SKM-1 treated with dmso at 0.1 percent for 144 hours (cell line): ENCODE measurements at regions not wholly inside any gene's neighbourhood (a gene's known extent, or its start where the extent isn't known, plus 50 kb on each side); places are given as distances from the start of the nearest gene placed in this dataset.

Experiments used
- DNase-seq: peaks from one replicate; lab custom pipeline; 2025; ENCODE audit not compliant: unreplicated experiment; lab: John Stamatoyannopoulos, UW

DNA sequence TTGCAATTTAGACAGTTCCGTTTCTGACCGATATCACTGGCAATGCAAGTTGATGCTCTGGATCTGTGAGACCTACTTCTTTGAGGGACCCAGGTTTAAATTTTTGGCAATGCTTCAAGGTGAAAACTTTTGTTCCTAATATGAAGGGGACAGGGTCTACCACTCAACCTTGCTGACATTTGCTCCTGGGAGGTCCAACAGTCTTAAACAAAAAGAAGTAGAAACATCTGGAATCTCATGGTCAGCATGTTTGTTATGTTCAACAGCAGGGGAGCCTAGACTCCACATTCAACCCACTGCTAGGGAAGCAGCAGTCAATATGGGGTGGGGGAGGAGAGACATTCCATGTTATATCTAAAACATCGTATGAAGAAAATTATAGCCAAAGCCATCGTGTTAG lies 196.4 kb downstream of the SIM1 start:
- DNase-seq: no peak

DNA sequence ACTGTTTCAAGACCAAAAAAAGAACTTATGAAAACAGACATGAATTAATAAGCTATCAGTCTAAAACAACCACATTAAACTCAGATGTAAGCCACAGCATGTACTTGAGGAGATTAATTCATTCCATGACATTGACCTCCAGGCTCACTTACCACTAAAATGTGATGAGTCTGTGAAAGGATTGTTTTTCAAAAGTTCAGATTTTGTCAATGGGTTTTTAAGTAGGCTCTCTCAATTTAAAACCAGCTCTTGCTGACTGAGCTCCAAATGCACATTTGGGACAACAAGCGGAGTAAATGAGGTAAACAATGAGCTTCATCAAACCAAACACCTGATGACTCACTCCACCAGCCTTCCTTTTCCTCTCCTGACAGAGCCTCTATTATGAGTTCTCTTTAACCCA lies 197.0 kb downstream of the SIM1 start:
- DNase-seq: no peak

DNA sequence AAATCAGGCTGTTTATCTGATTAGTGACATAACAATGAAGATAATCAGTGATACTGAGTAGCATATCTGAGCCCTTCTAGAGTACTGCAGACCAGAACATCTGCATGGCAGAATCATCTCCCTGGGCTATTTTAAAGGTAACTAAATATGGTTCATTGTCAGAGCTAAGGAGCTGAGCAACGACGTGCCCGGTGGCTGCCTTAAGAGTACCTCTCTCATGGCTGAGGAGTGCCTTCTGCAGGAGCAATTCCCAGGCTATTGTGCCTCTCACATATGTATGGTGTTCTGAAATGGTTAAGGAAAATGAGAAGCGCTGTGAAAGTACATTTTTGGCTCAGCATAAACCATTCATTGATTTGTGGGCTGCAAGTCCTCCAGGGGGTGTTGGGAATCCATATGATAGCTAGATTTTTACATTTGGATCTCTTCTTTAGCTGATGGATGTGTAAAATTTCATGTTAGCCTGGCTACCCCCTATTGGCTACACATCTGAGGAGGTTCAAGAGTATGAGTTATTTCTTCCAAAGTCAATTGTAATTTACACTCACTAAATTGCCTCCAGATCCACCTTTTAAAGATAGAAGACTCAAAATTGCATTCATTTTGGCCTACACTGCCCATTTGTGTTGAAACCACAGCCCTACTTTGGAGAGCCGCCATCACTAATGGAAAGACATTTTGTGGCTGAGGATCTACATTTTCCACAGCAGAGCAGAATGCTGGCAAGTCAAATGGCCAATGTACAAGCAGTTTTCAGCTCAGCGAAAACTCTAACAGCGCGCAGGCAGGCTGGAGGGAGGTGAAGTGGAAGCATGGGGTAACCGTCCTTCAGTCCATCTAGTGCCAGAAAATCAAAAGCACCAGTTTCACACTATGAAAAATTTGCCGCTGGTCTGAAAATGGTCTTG lies 198.0 kb downstream of the SIM1 start:
- DNase-seq: no peak

DNA sequence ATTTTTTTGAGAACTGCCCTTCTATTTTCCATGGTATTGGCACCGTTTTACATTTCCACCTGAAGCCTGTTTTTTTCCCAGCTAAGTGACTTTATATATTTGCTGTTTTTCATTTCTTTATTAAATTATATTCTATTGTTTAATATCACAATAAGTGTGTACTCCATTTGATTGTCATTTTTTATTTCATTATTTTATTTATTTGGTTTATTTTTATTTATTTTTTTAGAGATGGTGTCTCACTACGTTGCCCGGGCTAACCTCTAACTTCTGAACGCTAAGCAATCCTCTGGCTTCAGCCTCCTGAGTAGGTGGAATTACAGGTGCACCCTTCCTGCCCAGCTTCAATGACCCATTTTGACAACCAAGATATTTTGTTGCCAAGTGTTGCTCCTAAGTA lies 202.6 kb downstream of the SIM1 start:
- DNase-seq: no peak

DNA sequence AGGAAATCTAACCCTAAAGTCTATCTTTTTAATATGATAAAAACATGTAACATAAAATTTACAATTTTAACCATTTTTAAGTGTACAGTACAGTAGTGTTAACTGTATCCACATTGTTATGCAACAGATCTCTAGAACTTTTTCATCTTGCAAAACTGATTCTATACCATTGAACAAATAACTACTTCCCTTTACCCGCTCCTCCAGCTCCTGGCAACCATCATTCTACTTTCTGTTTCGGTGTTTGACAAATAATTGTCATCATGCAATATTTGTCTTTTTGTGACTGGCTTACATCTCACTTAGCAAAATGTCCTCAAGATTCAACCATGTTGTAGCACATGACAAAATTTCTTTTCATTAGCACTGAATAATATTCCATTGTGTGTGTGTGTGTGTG lies 203.2 kb downstream of the SIM1 start:
- DNase-seq: no peak

DNA sequence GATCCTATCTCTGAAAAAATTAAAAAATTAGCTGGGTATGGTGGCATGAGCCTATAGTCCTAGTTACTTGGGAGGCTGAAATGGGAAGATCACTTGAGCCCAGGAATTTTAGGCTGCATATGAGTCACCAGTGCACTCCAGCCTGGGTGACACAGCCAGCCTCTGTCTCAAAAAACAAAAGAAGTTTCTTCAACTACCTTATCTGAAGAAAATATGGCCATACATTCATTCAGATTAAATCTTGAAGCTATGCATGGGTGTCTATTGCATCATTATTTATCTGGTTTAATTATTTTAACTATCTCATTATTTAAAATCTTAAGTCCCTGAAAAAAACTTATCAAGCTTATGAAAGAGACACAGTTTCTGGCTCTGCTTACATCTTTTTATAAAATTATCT lies 204.1 kb downstream of the SIM1 start:
- DNase-seq: no peak

- no peak for DNase-seq
These were observed 204.9 kb downstream of the SIM1 start for GRCh38 chr6:100259865-100260264.

- DNase-seq: no peak
These were observed 206.0 kb downstream of the SIM1 start for GRCh38 chr6:100258752-100259151.

DNA sequence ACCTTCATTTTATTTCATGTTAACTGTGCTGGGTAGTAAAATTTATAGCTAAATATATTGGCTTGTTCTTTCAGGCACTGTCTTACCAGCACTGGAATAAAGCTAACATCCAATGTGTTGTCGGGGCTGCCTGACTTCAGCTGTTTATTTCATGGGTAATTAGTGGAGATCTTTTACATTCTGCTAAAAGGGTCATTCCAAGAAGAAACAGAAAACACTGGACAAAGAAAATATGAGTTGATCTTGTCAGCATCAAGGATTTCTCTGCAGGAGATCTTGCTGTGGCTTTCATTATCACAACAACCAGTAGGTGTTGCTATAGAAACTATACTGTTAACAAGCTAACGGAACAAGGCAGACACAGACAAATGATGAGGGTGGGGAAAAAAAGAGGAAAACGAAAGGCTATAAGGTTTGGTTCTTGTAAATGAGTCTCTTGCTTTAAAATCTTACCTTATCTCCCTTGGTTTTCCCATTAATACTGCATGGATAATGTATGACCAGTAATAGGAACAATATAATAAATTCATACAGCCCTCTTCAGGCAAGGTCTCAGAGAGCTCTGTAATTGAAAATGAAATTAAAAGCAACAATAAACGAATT lies 206.8 kb downstream of the SIM1 start:
- no peak for DNase-seq

GRCh38 chr6:100255701-100256100 lies 209.0 kb downstream of the SIM1 start:
- no peak for DNase-seq

DNA sequence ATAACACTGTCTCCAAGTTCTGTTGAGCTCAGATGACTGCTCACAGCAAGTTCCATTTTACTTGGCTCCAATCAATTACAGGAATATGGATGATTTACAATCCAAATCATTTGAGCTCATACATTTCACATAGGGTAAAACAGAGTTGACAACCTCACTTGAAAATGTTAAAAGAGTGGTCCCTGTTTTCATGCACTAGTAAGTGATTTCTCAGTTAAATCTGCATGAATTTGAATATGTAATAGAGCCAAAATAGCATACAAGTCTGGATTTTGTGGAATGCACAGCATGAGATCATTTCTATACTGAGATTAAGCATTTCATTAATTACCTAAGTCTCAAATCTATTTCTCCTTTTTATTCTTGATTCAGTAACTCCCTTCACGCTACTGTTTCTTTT lies 217.6 kb downstream of the SIM1 start:
- no peak for DNase-seq

DNA sequence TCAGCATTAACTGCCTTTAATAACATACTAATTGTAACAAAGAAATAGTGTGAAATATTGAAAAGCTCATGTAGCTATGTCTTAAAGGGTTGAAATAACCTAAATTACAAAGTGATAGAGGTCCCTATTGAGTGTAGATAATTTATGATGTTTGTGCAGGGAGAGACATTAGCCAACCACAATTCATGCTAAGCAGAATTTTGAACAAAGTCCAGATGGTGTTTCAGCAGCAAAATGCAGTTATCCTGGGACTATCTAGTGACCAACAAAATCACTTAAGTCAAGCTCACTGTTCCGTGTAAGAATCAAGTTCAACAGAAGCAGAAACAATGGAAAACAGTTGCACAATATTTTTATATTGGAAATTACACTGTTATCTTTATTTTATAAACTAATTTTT lies 218.5 kb downstream of the SIM1 start:
- DNase-seq: no peak

DNA sequence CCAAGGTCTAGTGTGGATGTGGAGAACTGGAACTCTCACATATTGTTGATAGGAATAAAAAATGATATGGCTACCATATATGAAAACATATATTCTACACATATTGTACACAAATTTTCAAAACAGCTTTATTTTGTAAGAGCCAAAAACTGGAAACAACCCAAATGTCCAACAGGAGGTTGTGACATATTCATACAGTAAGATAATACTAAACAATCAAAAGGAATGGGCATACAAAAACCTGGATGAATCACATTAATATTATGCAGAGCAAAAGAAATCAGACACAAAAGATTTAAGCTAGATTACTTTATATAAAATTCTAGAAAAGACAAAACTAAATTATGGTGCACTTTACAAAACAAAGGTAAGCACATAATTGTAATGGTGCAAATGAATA lies 223.9 kb downstream of the SIM1 start:
- no peak for DNase-seq

GRCh38 chr6:100237821-100238220 lies 226.9 kb downstream of the SIM1 start:
- DNase-seq: no peak

DNA sequence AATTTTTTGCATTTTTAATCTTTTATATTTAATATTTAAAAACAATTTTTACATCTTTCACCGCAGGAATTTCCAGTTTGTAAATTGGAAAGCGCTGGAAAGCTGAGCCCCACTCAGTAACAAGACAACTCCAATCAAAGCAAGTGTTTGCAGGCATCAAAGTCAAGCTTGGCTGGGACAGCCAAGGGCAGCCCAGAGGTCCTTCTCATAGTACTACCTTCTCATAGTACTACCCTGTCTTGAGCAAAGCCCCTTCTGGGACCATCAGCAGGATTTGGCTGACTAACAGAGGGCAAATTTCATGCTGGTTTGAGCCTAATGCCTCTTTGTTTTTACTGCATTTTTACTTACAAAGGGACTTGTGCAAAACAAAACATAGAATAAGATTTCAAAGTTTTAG lies 228.3 kb downstream of the SIM1 start:
- no peak for DNase-seq

- DNase-seq: no peak
These were observed 229.1 kb downstream of the SIM1 start for GRCh38 chr6:100235631-100236030.

GRCh38 chr6:100234625-100235024 lies 230.1 kb downstream of the SIM1 start:
- no peak for DNase-seq

GRCh38 chr6:100232781-100233573 lies 231.7 kb downstream of the SIM1 start:
- DNase-seq: no peak

GRCh38 chr6:100230953-100231316 lies 233.8 kb downstream of the SIM1 start:
- no peak for DNase-seq

GRCh38 chr6:100230115-100230952 lies 234.4 kb downstream of the SIM1 start:
- DNase-seq: no peak

DNA sequence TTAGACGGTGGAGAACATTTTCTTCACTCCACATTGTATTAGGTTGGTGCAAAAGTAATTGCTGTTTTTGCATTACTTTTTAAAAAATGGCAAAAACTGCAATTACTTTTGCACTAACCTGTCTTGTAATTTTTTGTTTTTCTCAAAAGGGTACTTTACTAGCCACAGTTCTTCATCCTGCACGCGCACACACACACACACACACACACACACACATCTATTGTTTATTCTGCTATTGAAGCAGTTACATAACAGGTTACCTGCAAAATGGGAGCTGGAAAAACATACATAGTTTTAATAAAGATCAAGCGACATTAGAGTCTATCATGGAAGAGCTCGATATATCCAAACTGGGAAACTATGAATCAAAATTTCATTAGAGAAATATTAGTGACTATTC lies 235.2 kb downstream of the SIM1 start:
- DNase-seq: no peak
